Breast epithelium (tissue), 3 donors: ENCODE measurements at regions not wholly inside any gene's neighbourhood (a gene's known extent, or its start where the extent isn't known, plus 50 kb on each side); places are given as distances from the start of the nearest gene placed in this dataset.

Experiments used
- POLR2A ChIP-seq: fragments of 450-650 bp; IDR thresholded peaks from one replicate; pipeline ENCODE4 v1.6.1; 2016; ENCODE audit warnings: antibody characterized with exemption, mild to moderate bottlenecking, moderate library complexity
- TF ChIP-seq, protein P1 (sequence below), 3 donors: fragments of 450-650 bp; IDR thresholded peaks; one replicate each; pipeline ENCODE4 v1.5.1; 2016 to 2017; ENCODE audit warnings: antibody characterized with exemption in 3 of 3, mild to moderate bottlenecking in 3 of 3, moderate library complexity in 3 of 3

DNA sequence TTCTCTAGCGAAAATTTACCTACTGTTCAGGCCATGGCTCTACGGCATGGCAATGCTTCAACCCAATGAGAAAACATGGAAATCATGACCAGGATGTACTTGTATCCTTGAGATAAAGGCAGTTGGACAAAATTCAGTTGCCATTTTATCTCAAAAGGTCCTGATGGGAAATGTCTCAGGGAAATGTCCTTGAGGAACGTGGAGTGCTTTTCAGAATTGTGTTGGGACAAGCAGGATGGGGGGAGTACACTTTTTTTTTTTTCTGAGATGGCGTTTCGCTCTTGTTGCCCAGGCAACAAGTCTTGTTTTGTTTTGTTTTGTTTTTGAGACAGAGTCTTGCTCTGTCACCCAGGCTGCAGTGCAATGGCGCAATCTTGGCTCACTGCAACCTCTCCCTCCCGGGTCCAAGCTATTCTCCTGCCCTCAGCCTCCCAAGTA lies 86.8 kb upstream of the EIF5 start:
- no peak for TF ChIP-seq POLR2A
- TF ChIP-seq, protein P1, sequence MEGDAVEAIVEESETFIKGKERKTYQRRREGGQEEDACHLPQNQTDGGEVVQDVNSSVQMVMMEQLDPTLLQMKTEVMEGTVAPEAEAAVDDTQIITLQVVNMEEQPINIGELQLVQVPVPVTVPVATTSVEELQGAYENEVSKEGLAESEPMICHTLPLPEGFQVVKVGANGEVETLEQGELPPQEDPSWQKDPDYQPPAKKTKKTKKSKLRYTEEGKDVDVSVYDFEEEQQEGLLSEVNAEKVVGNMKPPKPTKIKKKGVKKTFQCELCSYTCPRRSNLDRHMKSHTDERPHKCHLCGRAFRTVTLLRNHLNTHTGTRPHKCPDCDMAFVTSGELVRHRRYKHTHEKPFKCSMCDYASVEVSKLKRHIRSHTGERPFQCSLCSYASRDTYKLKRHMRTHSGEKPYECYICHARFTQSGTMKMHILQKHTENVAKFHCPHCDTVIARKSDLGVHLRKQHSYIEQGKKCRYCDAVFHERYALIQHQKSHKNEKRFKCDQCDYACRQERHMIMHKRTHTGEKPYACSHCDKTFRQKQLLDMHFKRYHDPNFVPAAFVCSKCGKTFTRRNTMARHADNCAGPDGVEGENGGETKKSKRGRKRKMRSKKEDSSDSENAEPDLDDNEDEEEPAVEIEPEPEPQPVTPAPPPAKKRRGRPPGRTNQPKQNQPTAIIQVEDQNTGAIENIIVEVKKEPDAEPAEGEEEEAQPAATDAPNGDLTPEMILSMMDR (IDR thresholded peaks at IDR 0.05) = no peak
